Trophoblast cell (in vitro differentiated cells and primary cell): ENCODE measurements at regions not wholly inside any gene's neighbourhood (a gene's known extent, or its start where the extent isn't known, plus 50 kb on each side); places are given as distances from the start of the nearest gene placed in this dataset.

Experiments
- DNase-seq, 2 donors: peaks; one replicate each; pipeline ENCODE4 v3.0.0-alpha.2; 2016
- H2AFZ ChIP-seq: 2 replicates; pipeline ENCODE4 v1.6.1; 2013; ENCODE audit warnings: low read length, moderate library complexity, mild to moderate bottlenecking; ENCODE audit not compliant: insufficient read depth, poor library complexity
- H2AK5ac ChIP-seq: 2 replicates; pipeline ENCODE4 v1.6.1; 2013; ENCODE audit warnings: mild to moderate bottlenecking, low read length
- H2BK120ac ChIP-seq: 2 replicates; pipeline ENCODE4 v1.6.1; 2013; ENCODE audit warnings: low read length, mild to moderate bottlenecking, moderate library complexity; ENCODE audit not compliant: insufficient read depth, poor library complexity
- H2BK12ac ChIP-seq: 2 replicates; pipeline ENCODE4 v1.6.1; 2013; ENCODE audit warnings: mild to moderate bottlenecking, low read length, moderate library complexity
- H2BK5ac ChIP-seq: 2 replicates; pipeline ENCODE4 v1.6.1; 2013; ENCODE audit warnings: low read length, low read depth, moderate library complexity, mild to moderate bottlenecking; ENCODE audit not compliant: poor library complexity
- H3K14ac ChIP-seq: 2 replicates; pipeline ENCODE4 v1.6.1; 2013; ENCODE audit warnings: mild to moderate bottlenecking, low read length
- H3K18ac ChIP-seq: 2 replicates; pipeline ENCODE4 v1.6.1; 2013; ENCODE audit warnings: mild to moderate bottlenecking, low read length
- H3K23ac ChIP-seq: 2 replicates; pipeline ENCODE4 v1.6.1; 2013; ENCODE audit warnings: low read length
- H3K27ac ChIP-seq: 2 replicates; pipeline ENCODE4 v1.5.1; 2013; ENCODE audit warnings: low read depth, mild to moderate bottlenecking, inconsistent platforms, low read length, moderate library complexity
- H3K27me3 ChIP-seq: 2 replicates; pipeline ENCODE4 v1.6.1; 2013; ENCODE audit warnings: inconsistent platforms, mild to moderate bottlenecking, low read length, moderate library complexity; ENCODE audit not compliant: insufficient read depth
- H3K36me3 ChIP-seq, 2 experiments: 1 replicate in 1 of 2; 2 replicates in 1 of 2; pipeline ENCODE4 v1.6.1; 2013; ENCODE audit warnings: low read length in 2 of 2, mild to moderate bottlenecking in 2 of 2, moderate library complexity in 1 of 2; ENCODE audit not compliant: insufficient read depth in 2 of 2, control insufficient read depth in 1 of 2
- H3K4ac ChIP-seq: 2 replicates; pipeline ENCODE4 v1.6.1; 2013; ENCODE audit warnings: low read depth, mild to moderate bottlenecking, low read length, moderate library complexity
- H3K4me1 ChIP-seq, 2 experiments: 1 replicate in 1 of 2; 2 replicates in 1 of 2; pipeline ENCODE4 v1.6.1; 2013; ENCODE audit warnings: low read length in 2 of 2, mild to moderate bottlenecking in 2 of 2, moderate library complexity in 1 of 2; ENCODE audit not compliant: insufficient read depth in 2 of 2, control insufficient read depth in 1 of 2
- H3K4me2 ChIP-seq: 2 replicates; pipeline ENCODE4 v1.6.1; 2013; ENCODE audit warnings: inconsistent platforms, mild to moderate bottlenecking, low read length, moderate library complexity
- H3K4me3 ChIP-seq: 2 replicates; pipeline ENCODE4 v1.5.1; 2013; ENCODE audit warnings: mild to moderate bottlenecking, low read depth, low read length, inconsistent platforms
- H3K79me1 ChIP-seq: one replicate; pipeline ENCODE4 v1.6.1; 2013; ENCODE audit warnings: low read length
- H3K79me2 ChIP-seq: 2 replicates; pipeline ENCODE4 v1.6.1; 2013; ENCODE audit warnings: low read length, mild to moderate bottlenecking; ENCODE audit not compliant: control insufficient read depth, insufficient read depth, poor library complexity
- H3K9ac ChIP-seq: 2 replicates; pipeline ENCODE4 v1.6.1; 2013; ENCODE audit warnings: mild to moderate bottlenecking, low read length
- H3K9me3 ChIP-seq: 2 replicates; pipeline ENCODE4 v1.6.1; 2013; ENCODE audit warnings: low read depth, mild to moderate bottlenecking, control low read depth, inconsistent platforms, low read length; ENCODE audit not compliant: insufficient read depth
- H4K12ac ChIP-seq: 2 replicates; pipeline ENCODE4 v1.6.1; 2013; ENCODE audit warnings: low read depth, mild to moderate bottlenecking, low read length, moderate library complexity
- H4K8ac ChIP-seq: 2 replicates; pipeline ENCODE4 v1.6.1; 2013; ENCODE audit warnings: low read depth, mild to moderate bottlenecking, low read length, moderate library complexity
- H4K91ac ChIP-seq: one replicate; pipeline ENCODE4 v1.6.1; 2013; ENCODE audit warnings: low read depth, mild to moderate bottlenecking, low read length, moderate library complexity
- WGBS: extraction: QIAGEN DNeasy Blood & Tissue Kit; methylation state at CpG from one replicate; pipeline ENCODE4 v1.1.7; 2013; ENCODE audit warnings: missing lambda C conversion rate; ENCODE audit not compliant: insufficient read length, insufficient coverage; ENCODE audit errors: extremely low coverage; 5-methylcytosine and 5-hydroxymethylcytosine counted together

GRCh38 chr20:4327956-4328355 is 78.9 kb upstream of the ADRA1D start:
- no peak overlapping the region for H2AK5ac ChIP-seq
- H2BK120ac ChIP-seq = no peak overlapping the region
- no peak overlapping the region for H4K91ac ChIP-seq
- WGBS = no CpG with 5 or more reads among the region's 4 CpGs
- H3K4ac ChIP-seq = no peak overlapping the region
- H3K79me2 ChIP-seq = no peaks in the 10 kb centered on the region
- H2BK5ac ChIP-seq = no peak overlapping the region
- peaks cover 4% of the 10 kb centered on the region for H3K9me3 ChIP-seq
- H3K9ac ChIP-seq = no peak overlapping the region
- H4K12ac ChIP-seq = no peak overlapping the region
- no peak overlapping the region for H2BK12ac ChIP-seq
- no peak overlapping the region for H3K4me2 ChIP-seq
- no peak overlapping the region for H3K18ac ChIP-seq
- no peaks in the 10 kb centered on the region for H3K36me3 ChIP-seq
- no peak overlapping the region for H4K8ac ChIP-seq
- no peak overlapping the region for H3K4me3 ChIP-seq
- H3K27ac ChIP-seq = no peak overlapping the region
- H2AFZ ChIP-seq = no peak overlapping the region
- no peaks in the 10 kb centered on the region for H3K79me1 ChIP-seq
- H3K14ac ChIP-seq = no peak overlapping the region
- H3K27me3 ChIP-seq = no peaks in the 10 kb centered on the region
- H3K23ac ChIP-seq = no peak overlapping the region
- no peaks in the 10 kb centered on the region for H3K4me1 ChIP-seq
- no peak for DNase-seq

GRCh38 chr20:4326195-4327065 is 77.3 kb upstream of the ADRA1D start:
- Histone ChIP-seq H2BK5ac (no peak overlapping the region), H3K9me3 (peaks cover 4% of the 10 kb centered on the region), H3K4me2 (no peak overlapping the region), H4K8ac (no peak overlapping the region), H3K18ac (no peak overlapping the region), H3K36me3 (no peaks in the 10 kb centered on the region), H2AFZ (no peak overlapping the region), H3K79me1 (no peaks in the 10 kb centered on the region), H3K14ac (no peak overlapping the region), H3K27me3 (no peaks in the 10 kb centered on the region), H3K27ac (no peak overlapping the region), H3K4me1 (no peaks in the 10 kb centered on the region), H3K9ac (no peak overlapping the region), H2AK5ac (no peak overlapping the region), H3K4me3 (no peak overlapping the region), H3K23ac (no peak overlapping the region), H3K4ac (no peak overlapping the region), H3K79me2 (no peaks in the 10 kb centered on the region), H2BK12ac (no peak overlapping the region), H2BK120ac (no peak overlapping the region), H4K91ac (no peak overlapping the region), H4K12ac (no peak overlapping the region)
- peak; percentile 88 to 91 for DNase-seq
- no CpG with 5 or more reads among the region's 4 CpGs for WGBS

GRCh38 chr20:4325548-4326187 is 76.6 kb upstream of the ADRA1D start:
- Histone ChIP-seq H3K23ac (no peak overlapping the region), H2BK5ac (no peak overlapping the region), H4K8ac (no peak overlapping the region), H2BK120ac (no peak overlapping the region), H3K36me3 (no peaks in the 10 kb centered on the region), H3K79me1 (no peaks in the 10 kb centered on the region), H3K14ac (no peak overlapping the region), H4K12ac (no peak overlapping the region), H3K4me1 (no peaks in the 10 kb centered on the region), H2BK12ac (no peak overlapping the region), H3K9ac (no peak overlapping the region), H3K4me2 (no peak overlapping the region), H3K18ac (no peak overlapping the region), H3K27me3 (no peaks in the 10 kb centered on the region), H3K9me3 (peaks cover 4% of the 10 kb centered on the region), H3K27ac (no peak overlapping the region), H3K4ac (no peak overlapping the region), H4K91ac (no peak overlapping the region), H3K79me2 (no peaks in the 10 kb centered on the region), H3K4me3 (no peak overlapping the region), H2AK5ac (no peak overlapping the region), H2AFZ (no peak overlapping the region)
- DNase-seq = peak; percentile 52 to 60
- WGBS = no CpG with 5 or more reads among the region's 8 CpGs

- Histone ChIP-seq H2BK120ac (no peak overlapping the region), H3K23ac (no peak overlapping the region), H3K14ac (no peak overlapping the region), H3K27ac (no peak overlapping the region), H3K4me1 (no peaks in the 10 kb centered on the region), H3K18ac (no peak overlapping the region), H2BK5ac (no peak overlapping the region), H3K36me3 (no peaks in the 10 kb centered on the region), H4K8ac (no peak overlapping the region), H4K12ac (no peak overlapping the region), H2BK12ac (no peak overlapping the region), H4K91ac (no peak overlapping the region), H3K79me2 (no peaks in the 10 kb centered on the region), H3K4ac (no peak overlapping the region), H3K9ac (no peak overlapping the region), H3K4me3 (no peak overlapping the region), H3K9me3 (peaks cover 4% of the 10 kb centered on the region), H2AK5ac (no peak overlapping the region), H3K4me2 (no peak overlapping the region), H2AFZ (no peak overlapping the region), H3K79me1 (no peaks in the 10 kb centered on the region), H3K27me3 (no peaks in the 10 kb centered on the region)
- DNase-seq = no peak
- no CpG with 5 or more reads among the region's 5 CpGs for WGBS
Measured at GRCh38 chr20:4324611-4325243, 75.6 kb upstream of the ADRA1D start.
